ENCODE measurements at regions not wholly inside any gene's neighbourhood (a gene's known extent, or its start where the extent isn't known, plus 50 kb on each side); places are given as distances from the start of the nearest gene placed in this dataset.

GRCh38 chr3:159451482-159451881, 537.2 kb upstream of the IL12A start:
- no peaks in the 10 kb centered on the region for H3K27me3 ChIP-seq (ENCODE audit: control insufficient read depth in 2 of 2, insufficient read depth in 1 of 2, low read length in 1 of 2)
- H3K4me3 ChIP-seq (ENCODE audit: low read length in 2 of 2), result no peak overlapping the region
- H3K27ac ChIP-seq (ENCODE audit: low read depth in 1 of 2, low read length in 1 of 2), result no peak overlapping the region
- H3K4me1 ChIP-seq (ENCODE audit: control insufficient read depth in 2 of 2, insufficient read depth in 2 of 2, low read length in 2 of 2), result no peaks in the 10 kb centered on the region
- no peaks in the 10 kb centered on the region for H3K36me3 ChIP-seq (ENCODE audit: control insufficient read depth in 2 of 2, insufficient read depth in 2 of 2, low read length in 1 of 2)
- no peak for DNase-seq (ENCODE audit: low read depth in 6 of 9, low spot score in 9 of 9)
- H3K9me3 ChIP-seq (ENCODE audit: control insufficient read depth in 2 of 2, insufficient read depth in 1 of 2, low read length in 1 of 2), result no peaks in the 10 kb centered on the region
- 92% methylated on average over 1 of the region's 1 CpG for WGBS

- H3K4me1 ChIP-seq (ENCODE audit: control insufficient read depth in 2 of 2, insufficient read depth in 2 of 2, low read length in 2 of 2), result no peaks in the 10 kb centered on the region
- H3K4me3 ChIP-seq (ENCODE audit: low read length in 2 of 2), result no peak overlapping the region
- WGBS, result 97% methylated on average over 5 of the region's 5 CpGs
- no peak overlapping the region for H3K27ac ChIP-seq (ENCODE audit: low read depth in 1 of 2, low read length in 1 of 2)
- H3K27me3 ChIP-seq (ENCODE audit: control insufficient read depth in 2 of 2, insufficient read depth in 1 of 2, low read length in 1 of 2), result no peaks in the 10 kb centered on the region
- no peaks in the 10 kb centered on the region for H3K36me3 ChIP-seq (ENCODE audit: control insufficient read depth in 2 of 2, insufficient read depth in 2 of 2, low read length in 1 of 2)
- no peaks in the 10 kb centered on the region for H3K9me3 ChIP-seq (ENCODE audit: control insufficient read depth in 2 of 2, insufficient read depth in 1 of 2, low read length in 1 of 2)
- no peak for DNase-seq (ENCODE audit: low read depth in 6 of 9, low spot score in 9 of 9)
Observed at GRCh38 chr3:159453036-159453435, 535.6 kb upstream of the IL12A start.

GRCh38 chr3:159453945-159454344, 534.7 kb upstream of the IL12A start:
- no peak overlapping the region for H3K4me3 ChIP-seq (ENCODE audit: low read length in 2 of 2)
- no peaks in the 10 kb centered on the region for H3K4me1 ChIP-seq (ENCODE audit: control insufficient read depth in 2 of 2, insufficient read depth in 2 of 2, low read length in 2 of 2)
- 87% methylated on average over 2 of the region's 2 CpGs for WGBS
- no peaks in the 10 kb centered on the region for H3K9me3 ChIP-seq (ENCODE audit: control insufficient read depth in 2 of 2, insufficient read depth in 1 of 2, low read length in 1 of 2)
- no peaks in the 10 kb centered on the region for H3K27me3 ChIP-seq (ENCODE audit: control insufficient read depth in 2 of 2, insufficient read depth in 1 of 2, low read length in 1 of 2)
- H3K27ac ChIP-seq (ENCODE audit: low read depth in 1 of 2, low read length in 1 of 2), result no peak overlapping the region
- H3K36me3 ChIP-seq (ENCODE audit: control insufficient read depth in 2 of 2, insufficient read depth in 2 of 2, low read length in 1 of 2), result no peaks in the 10 kb centered on the region
- no peak for DNase-seq (ENCODE audit: low read depth in 6 of 9, low spot score in 9 of 9)

GRCh38 chr3:159455741-159456181, 532.9 kb upstream of the IL12A start:
- Histone ChIP-seq H3K36me3 (ENCODE audit: control insufficient read depth in 2 of 2, insufficient read depth in 2 of 2, low read length in 1 of 2) (no peaks in the 10 kb centered on the region), H3K9me3 (ENCODE audit: control insufficient read depth in 2 of 2, insufficient read depth in 1 of 2, low read length in 1 of 2) (no peaks in the 10 kb centered on the region), H3K4me1 (ENCODE audit: control insufficient read depth in 2 of 2, insufficient read depth in 2 of 2, low read length in 2 of 2) (no peaks in the 10 kb centered on the region), H3K27ac (ENCODE audit: low read depth in 1 of 2, low read length in 1 of 2) (no peak overlapping the region), H3K27me3 (ENCODE audit: control insufficient read depth in 2 of 2, insufficient read depth in 1 of 2, low read length in 1 of 2) (no peaks in the 10 kb centered on the region), H3K4me3 (ENCODE audit: low read length in 2 of 2) (no peak overlapping the region)
- WGBS, result 94% methylated on average over 5 of the region's 5 CpGs
- DNase-seq (ENCODE audit: low read depth in 6 of 9, low spot score in 9 of 9), result no peak

- Histone ChIP-seq H3K27ac (ENCODE audit: low read depth in 1 of 2, low read length in 1 of 2) (peak overlapping the region in 1 of 2 donors; percentile 42), H3K4me1 (ENCODE audit: control insufficient read depth in 2 of 2, insufficient read depth in 2 of 2, low read length in 2 of 2) (no peaks in the 10 kb centered on the region), H3K9me3 (ENCODE audit: control insufficient read depth in 2 of 2, insufficient read depth in 1 of 2, low read length in 1 of 2) (no peaks in the 10 kb centered on the region), H3K4me3 (ENCODE audit: low read length in 2 of 2) (no peak overlapping the region), H3K36me3 (ENCODE audit: control insufficient read depth in 2 of 2, insufficient read depth in 2 of 2, low read length in 1 of 2) (no peaks in the 10 kb centered on the region), H3K27me3 (ENCODE audit: control insufficient read depth in 2 of 2, insufficient read depth in 1 of 2, low read length in 1 of 2) (no peaks in the 10 kb centered on the region)
- WGBS, result 75% methylated on average over 2 of the region's 2 CpGs
- no peak for DNase-seq (ENCODE audit: low read depth in 6 of 9, low spot score in 9 of 9)
Observed at GRCh38 chr3:159458010-159458409, 530.6 kb upstream of the IL12A start.

- H3K27me3 ChIP-seq (ENCODE audit: control insufficient read depth in 2 of 2, insufficient read depth in 1 of 2, low read length in 1 of 2), result no peaks in the 10 kb centered on the region
- H3K36me3 ChIP-seq (ENCODE audit: control insufficient read depth in 2 of 2, insufficient read depth in 2 of 2, low read length in 1 of 2), result no peaks in the 10 kb centered on the region
- no peaks in the 10 kb centered on the region for H3K9me3 ChIP-seq (ENCODE audit: control insufficient read depth in 2 of 2, insufficient read depth in 1 of 2, low read length in 1 of 2)
- H3K4me1 ChIP-seq (ENCODE audit: control insufficient read depth in 2 of 2, insufficient read depth in 2 of 2, low read length in 2 of 2), result no peaks in the 10 kb centered on the region
- WGBS, result 89% methylated on average over 2 of the region's 2 CpGs
- H3K27ac ChIP-seq (ENCODE audit: low read depth in 1 of 2, low read length in 1 of 2), result no peak overlapping the region
- DNase-seq (ENCODE audit: low read depth in 6 of 9, low spot score in 9 of 9), result no peak
- H3K4me3 ChIP-seq (ENCODE audit: low read length in 2 of 2), result no peak overlapping the region
Observed at GRCh38 chr3:159458982-159459381, 529.7 kb upstream of the IL12A start.

GRCh38 chr3:159472611-159473010, 516.0 kb upstream of the IL12A start:
- Histone ChIP-seq H3K36me3 (ENCODE audit: control insufficient read depth in 2 of 2, insufficient read depth in 2 of 2, low read length in 1 of 2) (no peaks in the 10 kb centered on the region), H3K27ac (ENCODE audit: low read depth in 1 of 2, low read length in 1 of 2) (no peak overlapping the region), H3K4me1 (ENCODE audit: control insufficient read depth in 2 of 2, insufficient read depth in 2 of 2, low read length in 2 of 2) (no peaks in the 10 kb centered on the region), H3K9me3 (ENCODE audit: control insufficient read depth in 2 of 2, insufficient read depth in 1 of 2, low read length in 1 of 2) (no peaks in the 10 kb centered on the region), H3K27me3 (ENCODE audit: control insufficient read depth in 2 of 2, insufficient read depth in 1 of 2, low read length in 1 of 2) (no peaks in the 10 kb centered on the region), H3K4me3 (ENCODE audit: low read length in 2 of 2) (no peak overlapping the region)
- 77% methylated on average over 4 of the region's 4 CpGs for whole genome bisulfite sequencing
- DNase-seq (ENCODE audit: low read depth in 6 of 9, low spot score in 9 of 9), result no peak

GRCh38 chr3:159473206-159473605, 515.4 kb upstream of the IL12A start:
- Histone ChIP-seq H3K9me3 (ENCODE audit: control insufficient read depth in 2 of 2, insufficient read depth in 1 of 2, low read length in 1 of 2) (no peaks in the 10 kb centered on the region), H3K36me3 (ENCODE audit: control insufficient read depth in 2 of 2, insufficient read depth in 2 of 2, low read length in 1 of 2) (no peaks in the 10 kb centered on the region), H3K27me3 (ENCODE audit: control insufficient read depth in 2 of 2, insufficient read depth in 1 of 2, low read length in 1 of 2) (no peaks in the 10 kb centered on the region), H3K4me3 (ENCODE audit: low read length in 2 of 2) (no peak overlapping the region), H3K27ac (ENCODE audit: low read depth in 1 of 2, low read length in 1 of 2) (no peak overlapping the region), H3K4me1 (ENCODE audit: control insufficient read depth in 2 of 2, insufficient read depth in 2 of 2, low read length in 2 of 2) (no peaks in the 10 kb centered on the region)
- DNase-seq (ENCODE audit: low read depth in 6 of 9, low spot score in 9 of 9), result no peak
- 97% methylated on average over 1 of the region's 1 CpG for WGBS

GRCh38 chr3:159480046-159480445, 508.6 kb upstream of the IL12A start:
- DNase-seq (ENCODE audit: low read depth in 6 of 9, low spot score in 9 of 9), result no peak
- Histone ChIP-seq H3K9me3 (ENCODE audit: control insufficient read depth in 2 of 2, insufficient read depth in 1 of 2, low read length in 1 of 2) (no peaks in the 10 kb centered on the region), H3K4me1 (ENCODE audit: control insufficient read depth in 2 of 2, insufficient read depth in 2 of 2, low read length in 2 of 2) (no peaks in the 10 kb centered on the region), H3K36me3 (ENCODE audit: control insufficient read depth in 2 of 2, insufficient read depth in 2 of 2, low read length in 1 of 2) (no peaks in the 10 kb centered on the region), H3K4me3 (ENCODE audit: low read length in 2 of 2) (no peak overlapping the region), H3K27me3 (ENCODE audit: control insufficient read depth in 2 of 2, insufficient read depth in 1 of 2, low read length in 1 of 2) (no peaks in the 10 kb centered on the region), H3K27ac (ENCODE audit: low read depth in 1 of 2, low read length in 1 of 2) (no peak overlapping the region)

Data from thymus (tissue), 11 donors.